GM12892 (cell line): ENCODE measurements at regions not wholly inside any gene's neighbourhood (a gene's known extent, or its start where the extent isn't known, plus 50 kb on each side); places are given as distances from the start of the nearest gene placed in this dataset.

ENCODE experiments used
- POLR2A ChIP-seq: IDR thresholded peaks from 2 replicates; pipeline ENCODE4 v1.6.1; 2011; ENCODE audit warnings: low read depth, low read length, control low read depth
- POLR2AphosphoS5 ChIP-seq: IDR thresholded peaks from 2 replicates; pipeline ENCODE4 v1.6.1; 2011; ENCODE audit warnings: low read depth, low read length, control low read depth

DNA sequence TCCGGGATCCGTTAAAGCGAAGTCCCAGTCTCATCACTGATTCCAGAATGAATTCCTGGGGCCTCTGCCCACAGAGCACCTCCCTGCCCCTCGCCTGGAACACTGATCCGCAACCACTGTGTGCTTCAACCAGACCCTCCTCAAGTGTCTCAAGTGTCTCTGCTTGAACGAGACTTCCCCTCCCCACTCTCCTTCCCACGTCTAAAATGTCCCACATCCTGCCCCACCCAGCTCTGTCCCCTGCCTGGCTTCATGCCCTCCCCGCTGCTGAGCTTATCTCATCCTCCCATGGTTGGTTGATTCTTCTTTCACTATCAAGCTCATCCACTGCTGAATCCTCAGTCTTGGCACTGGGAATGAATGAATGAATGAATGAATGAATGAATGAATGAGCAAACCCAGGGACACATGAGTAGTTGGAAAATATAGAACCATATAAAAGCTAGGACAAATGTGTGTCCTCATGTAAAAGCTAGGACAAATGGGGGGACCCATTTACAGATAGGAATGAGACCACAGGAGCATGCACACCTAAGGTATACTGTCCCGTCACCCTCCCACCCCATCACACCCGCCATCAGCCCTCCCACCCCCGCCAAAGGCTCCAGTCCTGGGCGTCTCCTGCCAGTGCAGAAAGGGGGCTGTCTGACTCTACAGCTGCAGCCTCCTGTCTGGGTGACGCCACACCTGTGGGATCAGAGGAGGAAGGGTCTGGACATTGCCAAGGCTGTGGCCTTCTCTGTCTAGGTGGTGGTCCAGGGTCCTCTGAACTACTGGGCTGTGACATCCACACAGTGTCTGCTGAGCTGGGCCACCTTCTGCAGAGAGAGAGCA, 71.4 kb upstream of the LINC01488 start:
- no peak for TF ChIP-seq POLR2A
- TF ChIP-seq POLR2AphosphoS5: no peak
